K562 (cell line): ENCODE measurements at regions not wholly inside any gene's neighbourhood (a gene's known extent, or its start where the extent isn't known, plus 50 kb on each side); places are given as distances from the start of the nearest gene placed in this dataset.

ENCODE experiments used
- ATAC-seq: fragments of 200-7000 bp; cut with Tn5 transposase; 3 replicates; pipeline ENCODE4 v1.9.1; 2020; ENCODE audit warnings: moderate library complexity
- BruUV-seq: library from RNA; stranded (reverse); fragments of 400-500 nt; replicated peaks from 2 replicates; lab custom pipeline; 2021; lab: Mats Ljungman, UMichigan
- CTCF ChIA-PET: fragments of 300-600 bp; formaldehyde crosslinking; extraction: SDS; loops from one replicate; lab custom pipeline; 2021; ENCODE audit warnings: low intra/inter-chr PET ratio; lab: Yijun Ruan, JAX
- POLR2A ChIA-PET: fragments of 300-600, 350-650 bp; sonication (Branson Sonifier 250); formaldehyde crosslinking; extraction: SDS; loops from one replicate; lab custom pipeline; 2021; ENCODE audit warnings: antibody characterized with exemption, inconsistent platforms; lab: Yijun Ruan, JAX
- DNase-seq, 4 experiments: peaks; one replicate each; pipeline versions ENCODE4 v3.0.0 to v3.0.0-alpha.2; 2011 to 2018; ENCODE audit warnings: low spot score in 3 of 4, mixed read lengths in 3 of 4; ENCODE audit errors: extremely low read depth in 1 of 4
- FAIRE-seq: peaks from 2 replicates; lab custom pipeline; 2011; peaks lifted over from hg19 to GRCh38; lab: Jason Lieb, UNC
- H2AFZ ChIP-seq: 2 replicates; pipeline ENCODE4 v1.6.0; 2011; ENCODE audit warnings: low read depth, low read length, control low read depth, inconsistent platforms
- H3K27ac ChIP-seq: fragments of 200-600 bp; 3 replicates; pipeline ENCODE4 v1.8.0; 2011; ENCODE audit warnings: low read depth, mild to moderate bottlenecking, control low read depth, inconsistent platforms, low read length, moderate library complexity, mixed read lengths; ENCODE audit errors: extremely low read depth
- H3K27me3 ChIP-seq, 2 experiments: fragments of 300-600 bp in 1 of 2; 2 replicates in 1 of 2; 3 replicates in 1 of 2; pipeline versions ENCODE4 v1.6.0 to v1.8.0; 2011; ENCODE audit warnings: inconsistent platforms in 2 of 2, low read length in 2 of 2, mild to moderate bottlenecking in 1 of 2, mixed read lengths in 1 of 2, moderate library complexity in 1 of 2; ENCODE audit not compliant: control insufficient read depth in 2 of 2, insufficient read depth in 2 of 2
- H3K36me3 ChIP-seq: fragments of 300-600 bp; 3 replicates; pipeline ENCODE4 v1.8.0; 2011; ENCODE audit warnings: mild to moderate bottlenecking, low read length, inconsistent platforms; ENCODE audit not compliant: control insufficient read depth, insufficient read depth
- H3K4me1 ChIP-seq, 2 experiments: fragments of 200-600 bp in 1 of 2; replicated peaks in 1 of 2; 2 replicates in 1 of 2; 3 replicates in 1 of 2; pipeline versions ENCODE4 v1.5.1 to v1.8.0; 2011; ENCODE audit warnings: inconsistent platforms in 2 of 2, low read length in 2 of 2, mild to moderate bottlenecking in 1 of 2, mixed read lengths in 1 of 2, moderate library complexity in 1 of 2; ENCODE audit not compliant: control insufficient read depth in 2 of 2, insufficient read depth in 2 of 2
- H3K4me2 ChIP-seq: 2 replicates; pipeline ENCODE4 v1.6.1; 2011; ENCODE audit warnings: low read length, control low read depth, inconsistent platforms, mixed read lengths; ENCODE audit not compliant: insufficient read depth
- H3K4me3 ChIP-seq: fragments of 200-600 bp; sonication (generic), shearing (Covaris generic); 2 replicates; pipeline ENCODE4 v1.5.1; 2016; ENCODE audit warnings: control low read depth, inconsistent platforms
- H3K79me2 ChIP-seq: fragments of 200-600 bp; 3 replicates; pipeline ENCODE4 v1.8.0; 2011; ENCODE audit warnings: low read length, inconsistent platforms; ENCODE audit not compliant: control insufficient read depth, insufficient read depth
- H3K9ac ChIP-seq, 2 experiments: 2 replicates each; pipeline versions ENCODE4 v1.6.0 to v1.6.1; 2011; ENCODE audit warnings: low read depth in 2 of 2, low read length in 2 of 2, control low read depth in 1 of 2, inconsistent platforms in 1 of 2, mild to moderate bottlenecking in 1 of 2, mixed read lengths in 1 of 2; ENCODE audit not compliant: insufficient read depth in 1 of 2
- H3K9me1 ChIP-seq: one replicate; pipeline ENCODE4 v1.6.0; 2011; ENCODE audit warnings: inconsistent platforms, mild to moderate bottlenecking, low read length, moderate library complexity; ENCODE audit not compliant: control insufficient read depth, insufficient read depth
- H3K9me3 ChIP-seq: replicated peaks from 2 replicates; pipeline ENCODE4 v1.5.1; 2011; ENCODE audit warnings: low read depth, low read length, inconsistent platforms; ENCODE audit not compliant: control insufficient read depth, insufficient read depth
- H4K20me1 ChIP-seq: replicated peaks from 2 replicates; pipeline ENCODE4 v1.6.1; 2011; ENCODE audit warnings: low read length, inconsistent platforms, mixed read lengths; ENCODE audit not compliant: control insufficient read depth, insufficient read depth
- CTCF ChIP-seq, 3 experiments: IDR thresholded peaks in 2 of 3; conservative IDR thresholded peaks in 1 of 3; 2 replicates each; pipeline ENCODE4 v1.5.1; 2011 to 2012; ENCODE audit warnings: low read length in 3 of 3, mild to moderate bottlenecking in 3 of 3, control low read depth in 2 of 3, improper control_type of control experiment in 1 of 3, inconsistent platforms in 1 of 3, low read depth in 1 of 3, mixed read lengths in 1 of 3, moderate library complexity in 1 of 3; ENCODE audit not compliant: insufficient read depth in 2 of 3
- MIER1 ChIP-seq: fragments of 450-650 bp; IDR thresholded peaks from 2 replicates; pipeline ENCODE4 v1.6.1; 2016; ENCODE audit warnings: antibody characterized with exemption, mild to moderate bottlenecking, low read depth
- RFX1 ChIP-seq: fragments of 450-650 bp; IDR thresholded peaks from 2 replicates; pipeline ENCODE4 v1.6.1; 2016; ENCODE audit warnings: mild to moderate bottlenecking, moderate library complexity
- TCF7L2 ChIP-seq: fragments of 150-350 bp; IDR thresholded peaks from 2 replicates; pipeline ENCODE4 v1.6.1; 2016; ENCODE audit warnings: low read depth, mild to moderate bottlenecking, low read length, moderate library complexity
- ZNF445 ChIP-seq: fragments of 250-450 bp; sonication (Bioruptor Pico); IDR thresholded peaks from 2 replicates; pipeline ENCODE4 v1.4.0; 2020; ENCODE audit warnings: low read depth, mild to moderate bottlenecking, moderate library complexity
- WGBS: fragments of 100-300 bp; shearing (Covaris generic); methylation state at CpG from one replicate; pipeline ENCODE4 v1.1.6; 2016; ENCODE audit warnings: low coverage, mixed read lengths; ENCODE audit not compliant: insufficient coverage; ENCODE audit errors: missing lambda C conversion rate; 5-methylcytosine and 5-hydroxymethylcytosine counted together
- in situ Hi-C: fragments of 300-500 bp; cut with MboI; formaldehyde crosslinking; loops from 4 replicates; pipeline ENCODE4 v1.15.0; 2018; ENCODE audit warnings: inconsistent platforms, mixed read lengths
- intact Hi-C: fragments of 100-400 bp; cut with micrococcal nuclease; formaldehyde crosslinking; loops from 2 replicates; pipeline ENCODE4 v1.14.2; 2022
- TF ChIP-seq, protein P1 (sequence below): fragments of 250-450 bp; sonication (Bioruptor Pico); IDR thresholded peaks from 2 replicates; pipeline ENCODE4 v1.8.0; 2022; ENCODE audit warnings: inconsistent platforms, mild to moderate bottlenecking, moderate library complexity, borderline replicate concordance

DNA sequence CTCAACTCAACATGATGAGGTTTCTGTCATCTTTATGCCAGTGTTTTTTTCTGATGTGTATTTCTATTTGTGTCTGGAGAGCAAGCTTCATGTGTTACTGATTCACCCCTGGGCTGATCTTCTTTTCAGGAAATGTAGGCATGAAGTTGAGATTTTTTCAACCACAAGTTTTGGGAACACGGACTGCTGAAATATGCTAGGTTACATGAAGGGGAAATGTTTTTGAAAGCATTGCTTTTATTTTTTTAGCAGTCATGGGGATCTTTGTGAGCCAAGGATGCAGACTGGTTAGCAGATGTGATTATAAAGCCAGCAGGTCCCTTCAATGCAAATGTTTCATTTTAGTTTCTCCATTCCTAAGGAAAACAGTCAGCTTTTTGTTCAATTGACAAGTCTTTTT lies 219.3 kb upstream of the COL8A1 start:
- intact Hi-C loops (no loop called here), in situ Hi-C loops (no loop called here)
- H3K79me2 ChIP-seq: no peaks in the 10 kb centered on the region
- POLR2A ChIA-PET: no interaction called here
- no peak overlapping the region for H2AFZ ChIP-seq
- no peak for FAIRE-seq
- H3K4me2 ChIP-seq: no peak overlapping the region
- no peak for DNase-seq
- H4K20me1 ChIP-seq: no peaks in the 10 kb centered on the region
- no peak overlapping the region for H3K4me3 ChIP-seq
- CTCF ChIA-PET: no interaction called here
- no peaks in the 10 kb centered on the region for H3K27me3 ChIP-seq
- no peak overlapping the region for H3K27ac ChIP-seq
- ATAC-seq: no peak
- no peak for TF ChIP-seq MIER1
- TF ChIP-seq, protein P1, sequence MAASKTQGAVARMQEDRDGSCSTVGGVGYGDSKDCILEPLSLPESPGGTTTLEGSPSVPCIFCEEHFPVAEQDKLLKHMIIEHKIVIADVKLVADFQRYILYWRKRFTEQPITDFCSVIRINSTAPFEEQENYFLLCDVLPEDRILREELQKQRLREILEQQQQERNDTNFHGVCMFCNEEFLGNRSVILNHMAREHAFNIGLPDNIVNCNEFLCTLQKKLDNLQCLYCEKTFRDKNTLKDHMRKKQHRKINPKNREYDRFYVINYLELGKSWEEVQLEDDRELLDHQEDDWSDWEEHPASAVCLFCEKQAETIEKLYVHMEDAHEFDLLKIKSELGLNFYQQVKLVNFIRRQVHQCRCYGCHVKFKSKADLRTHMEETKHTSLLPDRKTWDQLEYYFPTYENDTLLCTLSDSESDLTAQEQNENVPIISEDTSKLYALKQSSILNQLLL (CRISPR knock-in tag): no peak
- TF ChIP-seq CTCF (IDR thresholded peaks at IDR 0.05 in 2 of 3, conservative IDR thresholded peaks at IDR 0.05 in 1 of 3; ENCODE audit: insufficient read depth in 2 of 3, low read depth in 1 of 3, low read length in 3 of 3): no peak
- no peak for TF ChIP-seq RFX1
- no peak for TF ChIP-seq TCF7L2
- TF ChIP-seq ZNF445: no peak
- no TSS peak for BruUV-seq
- H3K9ac ChIP-seq: no peak overlapping the region
- H3K9me3 ChIP-seq: no peaks in the 10 kb centered on the region
- WGBS: 0% methylated on average over 1 of the region's 1 CpG
- H3K36me3 ChIP-seq: no peaks in the 10 kb centered on the region
- H3K9me1 ChIP-seq: no peaks in the 10 kb centered on the region
- H3K4me1 ChIP-seq: no peaks in the 10 kb centered on the region
